ENCODE measurements at regions not wholly inside any gene's neighbourhood (a gene's known extent, or its start where the extent isn't known, plus 50 kb on each side); places are given as distances from the start of the nearest gene placed in this dataset.

DNA sequence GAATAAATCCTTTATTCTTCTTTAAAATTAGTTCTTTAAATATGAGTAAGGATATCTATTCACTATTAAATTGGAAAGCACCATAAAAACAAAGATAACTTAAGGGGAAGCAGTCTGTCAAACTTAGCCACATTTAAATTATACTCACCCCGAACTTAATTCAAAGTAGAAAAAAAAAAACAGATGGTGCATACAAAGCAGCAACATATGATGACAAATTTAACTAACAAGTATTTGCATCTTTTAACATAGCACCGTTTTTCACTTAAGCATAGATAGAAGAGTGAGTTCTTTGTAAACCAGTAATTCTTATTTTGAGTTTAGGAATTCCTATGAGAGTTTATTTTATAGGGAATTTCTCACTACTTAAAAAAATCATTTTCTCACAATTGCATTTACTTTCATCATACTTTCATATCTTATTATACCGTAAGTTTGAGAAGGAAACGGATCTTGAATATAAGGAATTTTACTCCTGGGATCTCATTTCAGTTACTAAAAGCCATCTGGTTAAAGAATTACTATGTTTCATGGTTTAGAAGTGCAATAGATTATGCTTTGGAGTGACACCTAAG, 828.2 kb upstream of the MAP3K7 start:
- H3K27me3 ChIP-seq: no peaks in the 10 kb centered on the region
- intact Hi-C loops (cut with DNase I): no loop called here
- no peak overlapping the region for H3K27ac ChIP-seq
- no peaks in the 10 kb centered on the region for H3K36me3 ChIP-seq
- ATAC-seq (no peak), DNase-seq (no peak)
- 47 to 60% (median 55%) methylated on average over 4 of the region's 4 CpGs for WGBS, 4 donors
- peaks cover 0 to 33% (median 0%) of the 10 kb centered on the region in 12 donors for H3K9me3 ChIP-seq
- no peaks in the 10 kb centered on the region for H3K4me1 ChIP-seq
- TF ChIP-seq, protein P1, sequence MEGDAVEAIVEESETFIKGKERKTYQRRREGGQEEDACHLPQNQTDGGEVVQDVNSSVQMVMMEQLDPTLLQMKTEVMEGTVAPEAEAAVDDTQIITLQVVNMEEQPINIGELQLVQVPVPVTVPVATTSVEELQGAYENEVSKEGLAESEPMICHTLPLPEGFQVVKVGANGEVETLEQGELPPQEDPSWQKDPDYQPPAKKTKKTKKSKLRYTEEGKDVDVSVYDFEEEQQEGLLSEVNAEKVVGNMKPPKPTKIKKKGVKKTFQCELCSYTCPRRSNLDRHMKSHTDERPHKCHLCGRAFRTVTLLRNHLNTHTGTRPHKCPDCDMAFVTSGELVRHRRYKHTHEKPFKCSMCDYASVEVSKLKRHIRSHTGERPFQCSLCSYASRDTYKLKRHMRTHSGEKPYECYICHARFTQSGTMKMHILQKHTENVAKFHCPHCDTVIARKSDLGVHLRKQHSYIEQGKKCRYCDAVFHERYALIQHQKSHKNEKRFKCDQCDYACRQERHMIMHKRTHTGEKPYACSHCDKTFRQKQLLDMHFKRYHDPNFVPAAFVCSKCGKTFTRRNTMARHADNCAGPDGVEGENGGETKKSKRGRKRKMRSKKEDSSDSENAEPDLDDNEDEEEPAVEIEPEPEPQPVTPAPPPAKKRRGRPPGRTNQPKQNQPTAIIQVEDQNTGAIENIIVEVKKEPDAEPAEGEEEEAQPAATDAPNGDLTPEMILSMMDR (IDR thresholded peaks at IDR 0.05): no peak
- no peak for TF ChIP-seq POLR2A (IDR thresholded peaks at IDR 0.05)
- no peak overlapping the region for H3K4me3 ChIP-seq

DNA sequence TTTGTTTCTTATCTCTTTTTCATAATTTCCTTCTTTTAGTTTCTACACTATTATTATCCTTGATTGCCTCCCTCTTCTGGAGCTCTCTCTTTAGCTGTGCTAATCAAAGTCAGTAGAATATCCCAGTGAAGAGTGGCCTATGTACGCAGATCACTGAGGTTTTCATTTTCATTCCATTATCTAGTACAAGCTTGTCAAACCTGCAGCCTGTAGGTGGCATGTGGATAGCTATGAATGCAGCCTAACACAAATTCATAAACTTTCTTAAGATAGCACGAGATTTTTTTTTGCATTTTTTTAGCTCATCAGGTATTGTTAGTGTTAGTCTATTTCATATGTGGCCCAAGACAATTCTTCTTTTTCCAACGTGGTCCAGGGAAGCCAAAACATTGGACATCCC, 825.7 kb upstream of the MAP3K7 start:
- no peaks in the 10 kb centered on the region for H3K27me3 ChIP-seq
- no peaks in the 10 kb centered on the region for H3K4me1 ChIP-seq
- peaks cover 0 to 20% (median 0%) of the 10 kb centered on the region in 12 donors for H3K9me3 ChIP-seq
- WGBS, 4 donors: 69 to 81% (median 72%) methylated on average over 3 of the region's 3 CpGs
- no peak for ATAC-seq
- no peak for DNase-seq
- no peak overlapping the region for H3K27ac ChIP-seq
- TF ChIP-seq, protein P1 (IDR thresholded peaks at IDR 0.05): no peak
- TF ChIP-seq POLR2A (IDR thresholded peaks at IDR 0.05): no peak
- H3K4me3 ChIP-seq: no peak overlapping the region
- intact Hi-C loops (cut with DNase I): no loop called here
- no peaks in the 10 kb centered on the region for H3K36me3 ChIP-seq

GRCh38 chr6:91407706-91408105, 820.8 kb upstream of the MAP3K7 start:
- H3K9me3 ChIP-seq: peaks cover 0 to 20% (median 0%) of the 10 kb centered on the region in 12 donors
- WGBS, 4 donors: 80 to 88% (median 82%) methylated on average over 3 of the region's 3 CpGs
- H3K27me3 ChIP-seq: no peaks in the 10 kb centered on the region
- intact Hi-C loops (cut with DNase I): no loop called here
- H3K27ac ChIP-seq: no peak overlapping the region
- H3K36me3 ChIP-seq: no peaks in the 10 kb centered on the region
- DNase-seq (no peak), ATAC-seq (no peak)
- H3K4me3 ChIP-seq: no peak overlapping the region
- H3K4me1 ChIP-seq: no peaks in the 10 kb centered on the region
- TF ChIP-seq, protein P1 (IDR thresholded peaks at IDR 0.05): no peak
- TF ChIP-seq POLR2A (IDR thresholded peaks at IDR 0.05): no peak

- TF ChIP-seq POLR2A (IDR thresholded peaks at IDR 0.05): no peak
- TF ChIP-seq, protein P1 (IDR thresholded peaks at IDR 0.05): no peak
- Histone ChIP-seq H3K4me1 (no peaks in the 10 kb centered on the region), H3K27ac (no peak overlapping the region), H3K4me3 (no peak overlapping the region), H3K36me3 (no peaks in the 10 kb centered on the region), H3K27me3 (no peaks in the 10 kb centered on the region), H3K9me3 (peaks cover 0 to 27% (median 5%) of the 10 kb centered on the region in 12 donors)
- no peak for ATAC-seq
- no peak for DNase-seq
- intact Hi-C loops (cut with DNase I): no loop called here
These were observed 806.1 kb upstream of the MAP3K7 start for GRCh38 chr6:91392951-91393350.
